SK-MEL-5 (cell line): ENCODE measurements at regions not wholly inside any gene's neighbourhood (a gene's known extent, or its start where the extent isn't known, plus 50 kb on each side); places are given as distances from the start of the nearest gene placed in this dataset.
A peak's percentile ranks its signal among the peaks of the same experiment; 100 is the strongest.
"Not testable (repeated sequence)": the region's sequence is repeated elsewhere in the genome, so short reads cannot be mapped to it uniquely, and the experiment has no call there.

Source experiments
- DNase-seq: peaks from one replicate; pipeline ENCODE4 v3.0.0-alpha.2; 2016; ENCODE audit warnings: low read depth, low spot score
- in situ Hi-C: cut with HindIII; loops from 2 replicates; pipeline ENCODE4 v1.10.0; 2016; ENCODE audit warnings: low sequenced_read_pairs, high pct_unique_total_duplicates, low pct_unique_long_range_greater_than_20kb

DNA sequence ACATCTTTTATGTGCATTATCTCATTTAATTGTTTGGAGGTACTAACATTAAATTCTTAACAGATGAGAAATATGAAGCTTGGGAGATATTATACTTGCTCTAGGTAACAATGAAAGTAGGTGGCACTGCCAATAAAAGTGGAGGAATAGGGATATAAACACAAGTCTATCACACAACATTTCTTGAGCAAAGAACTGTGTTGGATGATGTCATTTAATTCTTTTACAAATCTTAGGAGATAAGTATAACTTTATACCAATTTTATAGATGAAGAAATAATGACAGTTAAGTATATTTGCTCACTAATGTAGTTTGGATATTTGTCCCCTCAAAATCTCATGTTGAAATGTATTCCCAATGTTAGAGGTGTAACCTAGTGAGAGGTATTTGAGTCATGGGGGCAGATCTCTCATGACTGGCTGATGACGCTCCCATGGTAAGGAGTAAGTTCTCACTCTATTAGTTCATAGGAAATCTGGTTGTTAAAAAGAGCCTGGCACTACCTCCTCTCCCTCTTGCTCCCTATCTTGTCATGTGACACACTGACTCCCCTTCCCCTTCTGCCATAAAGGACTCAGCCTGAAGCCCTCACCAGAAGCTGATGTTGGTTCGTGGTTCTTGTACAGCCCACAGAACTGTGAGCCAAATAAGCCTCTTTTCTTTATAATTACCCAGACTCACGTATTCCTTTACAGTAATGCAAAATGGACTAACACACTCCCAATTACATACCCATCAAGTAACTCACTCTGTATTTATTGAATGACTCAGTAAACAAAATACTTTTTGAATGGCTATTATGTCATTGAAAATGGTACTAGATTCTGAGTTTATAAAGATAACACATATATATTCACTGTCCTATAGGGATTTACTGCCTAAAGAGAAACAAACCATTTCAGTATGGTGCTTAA is 146.8 kb upstream of the KITLG start:
- in situ Hi-C loops = no loop called here
- DNase-seq = no peak

DNA sequence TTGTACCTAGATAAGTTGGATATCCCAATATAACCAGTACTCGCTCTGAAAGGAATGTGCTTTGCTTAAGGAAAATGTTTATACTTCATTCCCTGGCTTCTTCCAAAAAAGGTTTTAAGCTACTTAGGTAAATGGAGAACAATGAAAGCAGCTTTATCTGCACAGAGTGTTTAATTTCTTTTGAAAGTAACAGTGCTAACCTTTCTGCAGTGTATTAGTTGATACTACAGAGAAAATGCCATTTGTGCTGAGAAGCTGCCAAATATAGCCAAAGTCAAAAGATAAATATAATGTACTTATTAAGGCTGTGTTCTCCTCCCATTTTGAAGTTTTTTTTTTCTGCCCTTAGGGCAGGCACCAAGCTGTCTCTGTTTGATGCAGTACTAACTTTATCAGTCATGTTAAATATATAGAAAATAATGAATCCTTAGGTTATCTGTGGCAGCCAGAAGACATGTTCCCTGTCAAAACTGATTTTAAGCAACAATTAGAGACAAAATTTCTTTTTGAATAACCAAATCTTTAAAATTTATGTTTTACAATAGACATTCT is 145.4 kb upstream of the KITLG start:
- DNase-seq = no peak
- in situ Hi-C loops = no loop called here

DNA sequence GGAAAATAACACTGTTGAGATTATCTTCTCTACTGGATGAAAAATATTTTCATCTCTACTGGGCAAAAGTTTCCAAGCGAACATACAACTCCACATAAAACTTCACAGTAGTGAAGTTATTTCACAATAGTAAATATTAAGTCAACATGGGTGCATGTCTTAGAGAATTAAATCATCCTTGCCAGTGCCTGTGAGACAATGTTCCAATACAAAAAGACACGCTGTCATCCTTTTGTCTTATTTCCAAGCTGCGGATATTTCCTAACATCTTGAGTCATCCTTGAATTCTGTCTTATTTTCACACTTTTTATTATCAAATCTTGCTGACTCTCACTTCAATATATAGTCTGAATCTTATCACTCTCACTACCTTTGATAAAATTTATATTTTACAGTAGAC is 142.9 kb upstream of the KITLG start:
- in situ Hi-C loops = no loop called here
- no peak for DNase-seq

DNA sequence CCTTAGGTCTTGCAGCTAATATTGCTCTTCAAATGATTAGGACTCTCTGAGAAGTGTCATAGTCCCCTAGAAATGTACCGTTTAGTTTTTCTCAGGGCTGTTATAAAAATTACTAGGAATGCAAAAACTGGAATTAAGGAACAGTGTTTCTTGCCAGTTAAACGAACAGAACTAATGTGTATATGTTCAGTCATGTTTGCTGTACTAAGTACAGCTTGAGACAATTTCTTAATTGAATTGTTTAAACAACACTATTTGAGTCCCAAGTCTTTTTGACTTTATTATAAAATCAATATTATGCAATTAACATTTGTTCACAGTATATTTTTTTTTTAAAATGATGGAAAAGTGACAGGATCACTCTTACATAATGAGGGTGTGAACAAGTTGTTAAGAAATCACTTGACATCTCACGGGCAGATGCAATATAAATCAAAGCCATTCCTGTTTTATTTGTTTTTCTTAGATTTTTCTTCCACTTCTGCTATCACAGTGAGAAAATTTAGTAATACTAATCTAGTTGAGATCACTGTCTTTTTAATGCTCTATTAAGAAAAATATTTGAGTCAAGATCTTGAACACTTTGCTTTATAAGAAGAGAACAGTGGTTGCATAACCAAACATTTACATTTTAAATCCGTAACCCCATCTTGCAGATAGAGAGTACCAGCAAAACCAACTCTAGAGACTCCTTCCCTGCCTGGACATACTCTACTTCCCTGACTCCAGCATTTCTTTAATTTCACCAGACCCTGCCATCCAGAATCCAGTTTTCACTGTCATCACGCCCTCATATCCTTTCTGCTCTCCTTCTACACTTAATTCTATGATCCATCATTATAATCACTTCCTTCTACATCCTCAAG is 140.7 kb upstream of the KITLG start:
- in situ Hi-C loops = no loop called here

DNA sequence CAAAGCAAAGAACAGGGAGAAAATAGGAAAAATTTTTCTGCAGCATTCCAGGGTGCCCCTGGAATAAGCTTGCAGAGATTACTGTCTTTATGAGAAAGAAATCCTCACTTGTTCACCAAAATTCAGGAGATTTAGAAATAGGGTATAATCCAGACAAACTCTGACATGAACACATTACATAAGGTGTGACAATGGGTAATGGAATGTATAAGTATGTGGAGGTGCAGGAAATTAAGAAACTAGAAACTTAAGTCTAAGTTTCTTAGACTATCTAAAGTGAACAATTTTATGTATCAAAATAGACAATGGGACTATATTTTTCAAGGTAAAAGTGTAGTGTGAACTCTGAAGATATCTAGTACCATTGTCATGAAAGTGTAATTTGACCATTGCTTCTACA is 140.0 kb upstream of the KITLG start:
- no peak for DNase-seq
- in situ Hi-C loops = no loop called here

More for the DNA sequence above, 140.7 kb upstream of the KITLG start:
- DNase-seq = no peak

DNA sequence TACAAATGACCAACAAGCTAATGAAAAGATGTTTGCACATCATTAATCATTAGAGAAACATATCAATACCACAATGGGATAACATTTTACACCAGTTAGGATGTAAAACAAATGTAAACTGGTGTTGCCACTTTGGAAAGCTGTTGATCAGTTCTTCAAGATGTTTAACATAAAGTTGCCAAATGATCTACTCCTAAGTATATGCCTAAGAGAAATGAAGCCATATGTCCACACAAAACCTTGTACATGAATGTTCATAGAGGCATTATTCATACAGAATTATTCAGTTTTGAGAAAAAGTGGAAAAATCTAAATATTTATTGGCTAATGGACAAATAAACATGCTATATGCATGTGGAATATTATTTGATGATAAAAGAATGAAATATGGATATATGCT is 136.9 kb upstream of the KITLG start:
- in situ Hi-C loops = no loop called here
- no peak for DNase-seq

DNA sequence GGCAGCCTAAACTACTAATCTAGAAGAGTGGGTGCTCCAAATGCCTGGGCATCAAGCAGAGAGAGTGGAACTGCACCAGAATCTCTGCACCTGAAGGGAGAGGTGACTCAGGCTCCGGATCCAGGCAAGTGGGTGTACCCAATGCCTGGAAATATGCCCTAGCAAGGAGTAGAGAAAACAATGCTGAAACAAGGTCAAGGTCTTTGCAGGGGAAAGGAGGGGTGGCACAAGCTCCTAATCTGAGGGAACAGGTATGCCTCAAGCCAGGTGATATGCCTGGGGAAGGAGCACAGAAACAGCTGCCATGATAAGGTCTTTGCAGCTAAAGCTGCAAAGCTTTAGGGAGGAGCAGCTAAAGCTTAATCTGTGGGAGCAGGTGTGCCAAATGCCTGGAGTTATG is 136.0 kb upstream of the KITLG start:
- no peak for DNase-seq
- in situ Hi-C loops = no loop called here

DNA sequence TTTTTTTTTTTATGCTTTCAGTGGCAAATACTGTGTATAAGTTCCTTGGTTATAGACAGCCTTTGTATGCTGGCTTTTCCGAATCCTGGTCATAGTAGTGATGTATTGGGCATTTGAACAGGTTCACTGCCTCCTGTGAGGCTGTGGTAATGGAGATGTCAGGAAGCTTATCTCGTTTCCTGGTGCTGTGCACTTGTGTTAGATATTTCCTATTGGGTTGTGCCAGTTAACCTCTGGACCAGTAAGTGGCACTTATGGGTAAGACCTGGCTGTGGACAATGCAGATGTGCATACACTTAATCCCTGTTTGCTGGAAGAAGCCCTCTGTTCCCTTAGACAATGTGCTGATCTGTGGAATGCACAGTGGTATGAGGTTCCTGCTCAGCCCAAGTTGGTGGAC is 135.4 kb upstream of the KITLG start:
- in situ Hi-C loops = no loop called here
- DNase-seq = no peak

DNA sequence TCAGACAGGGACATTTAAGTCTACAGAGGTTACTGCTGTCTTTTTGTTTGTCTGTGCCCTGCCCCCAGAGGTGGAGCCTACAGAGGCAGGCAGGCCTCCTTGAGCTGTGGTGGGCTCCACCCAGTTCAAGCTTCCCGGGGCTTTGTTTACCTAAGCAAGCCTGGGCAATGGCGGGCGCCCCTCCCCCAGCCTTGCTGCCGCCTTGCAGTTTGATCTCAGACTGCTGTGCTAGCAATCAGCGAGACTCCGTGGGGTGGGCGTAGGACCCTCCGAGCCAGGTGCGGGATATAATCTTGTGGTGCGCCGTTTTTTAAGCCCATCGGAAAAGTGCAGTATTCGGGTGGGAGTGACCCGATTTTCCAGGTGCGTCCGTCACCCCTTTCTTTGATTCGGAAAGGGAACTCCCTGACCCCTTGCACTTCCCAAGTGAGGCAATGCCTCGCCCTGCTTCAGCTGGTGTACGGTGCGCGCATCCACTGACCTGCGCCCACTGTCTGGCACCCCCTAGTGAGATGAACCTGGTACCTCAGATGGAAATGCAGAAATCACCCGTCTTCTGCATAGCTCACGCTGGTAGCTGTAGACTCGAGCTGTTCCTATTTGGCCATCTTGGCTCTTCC is 134.1 kb upstream of the KITLG start:
- in situ Hi-C loops, DNase-seq: not testable (repeated sequence)

DNA sequence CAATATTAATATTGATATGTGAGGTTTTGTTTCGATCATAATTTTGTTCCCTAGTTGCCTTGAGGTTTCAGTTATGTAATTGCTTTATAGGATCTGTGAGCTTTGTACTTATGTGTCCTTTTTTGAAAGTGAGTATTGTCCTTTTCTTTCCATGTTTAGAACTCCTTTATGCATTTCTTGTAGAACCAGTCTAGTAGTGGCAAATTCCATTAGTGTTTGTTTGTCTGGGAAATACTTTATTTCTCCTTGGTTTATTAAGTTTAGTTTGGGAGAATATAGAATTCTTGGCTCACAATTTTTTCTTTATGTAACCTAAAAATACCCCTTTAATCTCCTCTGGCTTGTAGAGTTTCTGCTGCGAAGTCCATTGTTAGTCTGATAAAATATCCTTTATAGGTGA is 127.5 kb upstream of the KITLG start:
- in situ Hi-C loops = no loop called here
- DNase-seq = no peak

DNA sequence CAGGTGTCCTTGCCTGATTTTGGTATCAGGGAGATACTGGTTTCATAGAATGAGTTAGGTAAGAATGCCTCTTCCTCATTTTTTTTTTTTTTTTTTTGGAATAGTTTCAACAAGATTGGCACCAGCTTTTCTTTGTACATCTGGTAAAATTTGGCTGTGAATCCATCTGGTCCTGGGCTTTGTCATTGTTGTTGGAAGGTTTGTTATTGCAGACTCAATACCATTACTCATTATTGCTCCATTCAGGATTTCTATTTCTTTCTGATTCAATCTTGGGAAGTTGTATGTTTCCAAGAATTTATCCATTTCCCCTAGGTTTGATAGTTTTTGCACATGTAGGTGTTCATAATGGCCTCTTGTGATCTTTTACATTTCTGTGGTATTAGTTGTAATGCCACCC is 126.0 kb upstream of the KITLG start:
- in situ Hi-C loops = no loop called here
- no peak for DNase-seq

DNA sequence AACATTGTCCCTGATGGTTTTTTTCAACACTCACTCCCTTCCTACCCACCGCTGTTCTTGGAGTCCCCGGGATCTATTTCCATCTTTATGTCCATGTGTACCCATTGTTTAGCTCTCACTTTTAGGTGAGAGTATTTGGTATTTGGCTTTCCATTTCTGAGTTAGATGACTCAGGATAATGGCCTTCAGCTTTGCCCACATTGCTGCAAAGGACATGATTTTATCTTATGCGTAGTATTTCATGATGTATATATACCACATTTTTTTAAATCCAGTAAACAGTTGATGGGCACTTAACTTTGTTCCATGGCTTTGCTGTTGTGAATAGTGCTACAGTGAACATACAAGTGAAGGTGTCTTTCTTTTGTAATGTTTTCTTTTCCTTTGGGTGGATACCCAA is 123.5 kb upstream of the KITLG start:
- in situ Hi-C loops = no loop called here

DNA sequence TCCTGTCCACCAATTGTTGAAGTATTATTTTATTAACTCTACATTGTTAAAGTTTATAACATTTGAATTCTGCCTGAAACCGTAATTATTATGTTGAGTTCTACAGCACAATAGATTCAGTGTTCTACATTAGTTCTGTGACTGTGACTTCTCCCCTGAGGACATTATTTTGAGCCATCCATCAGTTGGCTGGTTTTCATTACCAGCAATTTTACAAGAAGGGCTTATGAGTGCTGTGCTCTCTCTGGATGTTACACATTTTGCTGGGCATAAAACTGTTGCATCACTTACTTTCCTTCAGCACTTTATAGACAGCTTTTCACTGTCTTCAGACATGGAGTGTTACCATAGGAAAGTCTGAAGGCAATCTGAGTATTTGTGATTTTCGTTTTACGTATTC is 118.2 kb upstream of the KITLG start:
- peak; percentile 70 for DNase-seq
- in situ Hi-C loops = no loop called here

More for the DNA sequence above, 123.5 kb upstream of the KITLG start:
- DNase-seq = no peak

DNA sequence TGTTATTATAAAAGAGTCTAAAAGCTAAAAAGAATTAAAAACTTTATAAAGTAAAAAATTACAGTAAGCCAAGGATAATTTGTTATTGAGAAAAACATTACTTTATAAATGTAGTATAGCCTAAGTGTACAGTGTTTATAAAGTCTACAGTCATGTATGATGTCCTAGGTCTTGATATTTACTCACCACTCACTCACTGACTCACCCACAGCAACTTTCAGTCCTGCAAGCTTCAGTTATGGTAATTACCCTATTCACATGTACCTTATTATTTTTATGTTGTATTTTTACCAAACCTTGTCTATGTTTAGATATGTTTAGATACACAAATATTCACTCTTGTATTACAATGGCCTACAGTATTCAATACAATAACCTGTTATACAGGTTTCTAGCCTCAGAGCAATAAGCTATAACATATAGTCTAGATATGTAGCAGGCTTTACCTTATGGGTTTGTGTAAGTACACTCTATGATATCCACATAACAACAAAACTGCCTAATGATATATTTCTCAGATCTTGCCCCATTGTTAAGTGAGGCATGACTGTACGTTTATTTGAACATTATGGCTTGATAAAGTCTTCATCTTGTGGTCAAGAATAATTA is 113.7 kb upstream of the KITLG start:
- DNase-seq = no peak
- in situ Hi-C loops = no loop called here

DNA sequence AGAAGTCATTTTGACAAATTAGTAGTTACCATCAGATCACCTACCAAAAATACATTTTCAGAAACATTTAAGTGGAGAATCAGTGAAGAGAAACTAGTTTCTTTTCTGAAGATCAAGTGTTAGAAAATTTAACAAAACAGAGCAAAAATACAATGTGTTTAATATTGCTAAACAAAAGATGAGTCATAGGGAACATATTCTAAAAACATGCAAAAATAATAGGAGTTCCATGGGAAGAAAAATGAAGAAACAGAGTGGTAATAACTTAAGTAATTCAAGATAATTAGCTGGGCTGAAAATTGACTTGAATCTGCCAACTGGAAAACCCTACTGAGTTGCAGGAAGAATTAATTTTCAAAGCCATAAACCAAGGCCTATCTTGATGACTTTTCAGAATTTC is 111.5 kb upstream of the KITLG start:
- in situ Hi-C loops = no loop called here
- DNase-seq = no peak

DNA sequence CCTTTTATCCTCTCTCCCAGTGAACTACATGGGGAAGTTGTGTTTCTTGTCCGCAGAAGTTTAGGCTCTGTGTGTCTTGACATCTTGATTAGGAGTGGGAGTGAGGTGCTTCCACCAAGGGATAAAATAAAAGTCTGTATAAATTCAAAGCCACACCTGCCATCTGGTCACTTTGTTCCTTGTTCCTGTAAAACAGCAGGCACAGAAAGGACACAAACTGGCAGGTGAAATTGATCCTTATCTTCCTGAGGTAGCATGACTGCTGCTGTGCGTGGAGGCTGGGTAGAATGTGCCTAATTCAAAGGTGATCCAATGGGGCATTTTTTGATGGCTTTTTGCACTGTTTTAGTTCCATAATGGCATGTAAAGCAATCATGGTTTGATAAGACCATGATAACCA is 104.3 kb upstream of the KITLG start:
- in situ Hi-C loops = no loop called here
- no peak for DNase-seq

DNA sequence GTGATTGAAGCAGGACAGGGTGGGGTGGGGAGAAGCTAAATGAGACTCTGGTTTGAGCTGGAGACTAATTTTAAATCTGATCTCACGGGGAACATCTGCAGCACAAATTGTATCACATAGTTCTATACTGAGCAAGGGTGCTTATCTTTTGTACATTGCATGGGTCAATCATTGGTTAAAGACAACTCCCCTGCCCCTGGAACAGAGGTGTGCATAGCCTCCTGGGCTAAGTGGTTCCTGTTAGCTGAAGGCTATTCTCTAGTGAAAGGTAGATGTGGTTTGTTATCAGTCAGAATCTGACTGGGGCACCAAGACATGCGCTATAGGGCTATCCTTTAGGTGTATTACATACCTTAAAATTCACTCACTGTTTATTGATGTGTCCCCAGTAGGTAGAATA is 103.9 kb upstream of the KITLG start:
- in situ Hi-C loops = no loop called here
- DNase-seq = no peak

DNA sequence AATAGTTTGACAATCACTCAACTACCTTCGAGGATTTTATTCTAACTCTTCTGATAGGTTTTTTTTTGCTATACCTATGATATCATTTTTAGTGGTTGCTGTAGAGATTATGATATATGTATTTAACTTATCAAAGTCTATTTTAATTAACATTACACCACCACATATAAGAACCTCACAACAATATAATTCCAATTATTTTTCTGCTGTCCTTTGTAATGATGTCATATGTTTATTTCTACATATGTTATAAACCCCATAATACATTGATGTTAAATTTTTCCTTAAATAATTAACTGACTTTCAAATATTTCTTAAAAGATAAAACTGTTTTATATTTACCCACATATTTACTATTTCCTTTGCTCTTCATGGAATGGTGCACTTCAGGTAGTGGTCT is 103.4 kb upstream of the KITLG start:
- in situ Hi-C loops = no loop called here
- DNase-seq = no peak
